Upper lobe of left lung (tissue), 6 donors: ENCODE measurements at regions not wholly inside any gene's neighbourhood (a gene's known extent, or its start where the extent isn't known, plus 50 kb on each side); places are given as distances from the start of the nearest gene placed in this dataset.
"Not testable (repeated sequence)": the region's sequence is repeated elsewhere in the genome, so short reads cannot be mapped to it uniquely, and the experiment has no call there.

ENCODE experiments used
- ATAC-seq, 2 donors: fragments of 200-7000 bp; cut with Tn5 transposase; one replicate each; pipeline ENCODE4 v1.9.1; 2022; ENCODE audit warnings: mild to moderate bottlenecking in 2 of 2, moderate library complexity in 2 of 2; ENCODE audit not compliant: low FRiP score in 2 of 2
- DNase-seq, 2 donors: peaks; one replicate each; pipeline ENCODE4 v3.0.0-alpha.2; 2019 to 2020
- H3K27ac ChIP-seq, 4 donors: fragments of 200-600 bp; sonication (generic); one replicate each; pipeline ENCODE4 v1.5.1; 2016 to 2019
- H3K27me3 ChIP-seq, 4 donors: fragments of 200-600 bp; sonication (generic); one replicate each; pipeline ENCODE4 v1.5.1; 2017 to 2019
- H3K36me3 ChIP-seq, 4 donors: fragments of 200-600 bp; sonication (generic); one replicate each; pipeline ENCODE4 v1.5.1; 2016 to 2019
- H3K4me1 ChIP-seq, 4 donors: fragments of 200-600 bp; sonication (generic); one replicate each; pipeline ENCODE4 v1.5.1; 2018 to 2019
- H3K4me3 ChIP-seq, 4 donors: fragments of 200-600 bp; sonication (generic); one replicate each; pipeline ENCODE4 v1.5.1; 2017 to 2019; ENCODE audit warnings: mild to moderate bottlenecking in 2 of 4, moderate library complexity in 1 of 4
- H3K9me3 ChIP-seq, 4 donors: fragments of 200-600 bp; sonication (generic); one replicate each; pipeline ENCODE4 v1.5.1; 2018 to 2019
- CTCF ChIP-seq, 6 experiments: fragments of 450-650 bp in 4 of 6; fragments of 200-600 bp in 2 of 6; sonication (generic) in 2 of 6; IDR thresholded peaks; one replicate each; pipeline ENCODE4 v1.5.1; 2016 to 2019; ENCODE audit warnings: antibody characterized with exemption in 6 of 6
- EP300 ChIP-seq, 4 donors: sonication (generic); formaldehyde crosslinking; IDR thresholded peaks; one replicate each; pipeline ENCODE4 v1.5.1; 2017; ENCODE audit warnings: antibody characterized with exemption in 4 of 4, control low read depth in 2 of 4
- POLR2A ChIP-seq, 4 donors: fragments of 450-650 bp; IDR thresholded peaks; one replicate each; pipeline ENCODE4 v1.5.1; 2016 to 2017; ENCODE audit warnings: antibody characterized with exemption in 4 of 4, mild to moderate bottlenecking in 2 of 4
- POLR2AphosphoS5 ChIP-seq, 2 donors: sonication (generic); formaldehyde crosslinking; IDR thresholded peaks; one replicate each; pipeline ENCODE4 v1.5.1; 2017; ENCODE audit warnings: antibody characterized with exemption in 2 of 2
- WGBS, 2 donors: methylation state at CpG; one replicate each; pipeline ENCODE4 v1.1.5; 2017 to 2018; 5-methylcytosine and 5-hydroxymethylcytosine counted together
- donor health status: DM: no; HTN: no; CAD: no; lungs with moderate emphysema.
- donor health status: DM: no; HTN: yes; CAD: no; lungs with severe emphysema.

GRCh38 chr7:152505606-152506005 is 69.8 kb upstream of the KMT2C start:
- Histone ChIP-seq H3K9me3 (no peaks in the 10 kb centered on the region), H3K27ac (no peak overlapping the region), H3K36me3 (no peaks in the 10 kb centered on the region), H3K27me3 (no peaks in the 10 kb centered on the region), H3K4me3 (no peak overlapping the region), H3K4me1 (no peaks in the 10 kb centered on the region)
- DNase-seq = no peak
- TF ChIP-seq EP300 (IDR thresholded peaks at IDR 0.05) = no peak
- no peak for TF ChIP-seq POLR2AphosphoS5 (IDR thresholded peaks at IDR 0.05)
- TF ChIP-seq POLR2A (IDR thresholded peaks at IDR 0.05) = no peak
- no peak for TF ChIP-seq CTCF (IDR thresholded peaks at IDR 0.05)
- WGBS, 2 donors = 74 to 75% methylated on average over 2 of the region's 2 CpGs
- ATAC-seq = no peak

GRCh38 chr7:152504816-152505215 is 69.0 kb upstream of the KMT2C start:
- H3K4me1 ChIP-seq = no peaks in the 10 kb centered on the region
- ATAC-seq (no peak), DNase-seq (no peak)
- no peaks in the 10 kb centered on the region for H3K27me3 ChIP-seq
- TF ChIP-seq POLR2AphosphoS5 (IDR thresholded peaks at IDR 0.05) = no peak
- TF ChIP-seq POLR2A (IDR thresholded peaks at IDR 0.05) = no peak
- no peak for TF ChIP-seq CTCF (IDR thresholded peaks at IDR 0.05)
- TF ChIP-seq EP300 (IDR thresholded peaks at IDR 0.05) = no peak
- H3K9me3 ChIP-seq = no peaks in the 10 kb centered on the region
- H3K27ac ChIP-seq = no peak overlapping the region
- 76 to 86% methylated on average over 10 of the region's 10 CpGs for WGBS, 2 donors
- no peak overlapping the region for H3K4me3 ChIP-seq
- no peaks in the 10 kb centered on the region for H3K36me3 ChIP-seq

- Histone ChIP-seq H3K27ac (no peak overlapping the region), H3K4me3 (no peak overlapping the region), H3K36me3 (no peaks in the 10 kb centered on the region), H3K4me1 (no peaks in the 10 kb centered on the region), H3K9me3 (no peaks in the 10 kb centered on the region), H3K27me3 (no peaks in the 10 kb centered on the region)
- 46 to 58% methylated on average over 3 of the region's 3 CpGs for WGBS, 2 donors
- DNase-seq (no peak), ATAC-seq (no peak)
- no peak for TF ChIP-seq CTCF (IDR thresholded peaks at IDR 0.05)
- TF ChIP-seq EP300 (IDR thresholded peaks at IDR 0.05) = no peak
- no peak for TF ChIP-seq POLR2AphosphoS5 (IDR thresholded peaks at IDR 0.05)
- TF ChIP-seq POLR2A (IDR thresholded peaks at IDR 0.05) = no peak
Observed at GRCh38 chr7:152504367-152504766, 68.6 kb upstream of the KMT2C start.

GRCh38 chr7:152502813-152503790 is 67.3 kb upstream of the KMT2C start:
- 83 to 84% methylated on average over 13 of the region's 13 CpGs for WGBS, 2 donors
- ATAC-seq (peak in 1 of 2 donors; percentile 65), DNase-seq (no peak)
- Histone ChIP-seq H3K4me1 (no peaks in the 10 kb centered on the region), H3K27ac (no peak overlapping the region), H3K36me3 (no peaks in the 10 kb centered on the region), H3K9me3 (no peaks in the 10 kb centered on the region), H3K27me3 (no peaks in the 10 kb centered on the region), H3K4me3 (no peak overlapping the region)
- no peak for TF ChIP-seq CTCF (IDR thresholded peaks at IDR 0.05)

GRCh38 chr7:152501506-152501905 is 65.7 kb upstream of the KMT2C start:
- no peak for TF ChIP-seq POLR2AphosphoS5 (IDR thresholded peaks at IDR 0.05)
- TF ChIP-seq EP300 (IDR thresholded peaks at IDR 0.05) = no peak
- TF ChIP-seq POLR2A (IDR thresholded peaks at IDR 0.05) = no peak
- no peak for TF ChIP-seq CTCF (IDR thresholded peaks at IDR 0.05)
- no peak for DNase-seq
- Histone ChIP-seq H3K4me1 (no peaks in the 10 kb centered on the region), H3K4me3 (no peak overlapping the region), H3K27ac (no peak overlapping the region), H3K36me3 (no peaks in the 10 kb centered on the region), H3K9me3 (no peaks in the 10 kb centered on the region), H3K27me3 (no peaks in the 10 kb centered on the region)
- 90 to 93% methylated on average over 3 of the region's 3 CpGs for WGBS, 2 donors
- ATAC-seq = no peak

- H3K4me3 ChIP-seq, H3K9me3 ChIP-seq, H3K4me1 ChIP-seq, DNase-seq, ATAC-seq, H3K27me3 ChIP-seq, H3K36me3 ChIP-seq, H3K27ac ChIP-seq: not testable (repeated sequence)
- WGBS, 2 donors = 94 to 97% methylated on average over 2 of the region's 2 CpGs
Observed at GRCh38 chr7:152499969-152500368, 64.2 kb upstream of the KMT2C start.
